ENCODE measurements at regions not wholly inside any gene's neighbourhood (a gene's known extent, or its start where the extent isn't known, plus 50 kb on each side); places are given as distances from the start of the nearest gene placed in this dataset.
A peak's percentile ranks its signal among the peaks of the same experiment; 100 is the strongest.

DNA sequence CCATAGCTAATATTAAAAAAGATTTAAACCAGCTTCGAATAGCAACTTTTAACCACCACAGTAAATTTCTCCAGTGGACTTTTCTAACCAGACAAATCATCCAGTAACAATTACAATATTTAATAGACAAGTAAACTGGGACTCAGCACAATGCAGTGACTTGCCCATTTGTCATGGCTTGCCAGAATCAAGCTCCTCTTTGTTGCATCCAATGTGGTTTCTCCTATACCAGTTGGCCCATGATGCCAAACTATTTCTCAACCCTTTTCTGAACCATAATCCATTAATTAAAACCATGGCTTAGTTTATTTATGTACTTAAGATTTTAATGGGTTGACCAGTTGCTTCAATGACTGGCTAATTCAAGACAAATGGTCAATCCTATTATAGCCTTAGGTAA, 64.4 kb downstream of the DIO2 start:
- DNase-seq (ENCODE audit: low read depth, low spot score), result no peak

DNA sequence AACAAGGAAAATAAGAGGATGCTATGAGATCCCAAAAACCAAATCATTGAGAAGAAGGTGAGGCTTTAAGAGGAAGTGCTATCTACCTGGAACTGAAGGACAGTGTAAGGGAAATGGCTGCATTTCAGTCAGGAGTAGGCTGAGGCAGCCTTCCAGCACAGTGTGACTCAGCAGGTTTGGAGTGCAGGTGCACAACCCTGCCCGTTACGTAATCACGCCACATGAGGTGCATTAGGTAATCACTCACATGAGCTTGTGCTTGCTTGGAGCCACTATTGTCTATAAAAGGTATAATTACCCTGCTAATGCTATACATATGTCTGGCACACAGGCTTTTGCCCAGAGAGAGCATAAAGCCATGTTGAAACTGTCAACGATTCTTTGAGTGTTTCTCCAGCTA, 74.9 kb downstream of the DIO2 start:
- peak; percentile 11 for DNase-seq (ENCODE audit: low read depth, low spot score)

DNA sequence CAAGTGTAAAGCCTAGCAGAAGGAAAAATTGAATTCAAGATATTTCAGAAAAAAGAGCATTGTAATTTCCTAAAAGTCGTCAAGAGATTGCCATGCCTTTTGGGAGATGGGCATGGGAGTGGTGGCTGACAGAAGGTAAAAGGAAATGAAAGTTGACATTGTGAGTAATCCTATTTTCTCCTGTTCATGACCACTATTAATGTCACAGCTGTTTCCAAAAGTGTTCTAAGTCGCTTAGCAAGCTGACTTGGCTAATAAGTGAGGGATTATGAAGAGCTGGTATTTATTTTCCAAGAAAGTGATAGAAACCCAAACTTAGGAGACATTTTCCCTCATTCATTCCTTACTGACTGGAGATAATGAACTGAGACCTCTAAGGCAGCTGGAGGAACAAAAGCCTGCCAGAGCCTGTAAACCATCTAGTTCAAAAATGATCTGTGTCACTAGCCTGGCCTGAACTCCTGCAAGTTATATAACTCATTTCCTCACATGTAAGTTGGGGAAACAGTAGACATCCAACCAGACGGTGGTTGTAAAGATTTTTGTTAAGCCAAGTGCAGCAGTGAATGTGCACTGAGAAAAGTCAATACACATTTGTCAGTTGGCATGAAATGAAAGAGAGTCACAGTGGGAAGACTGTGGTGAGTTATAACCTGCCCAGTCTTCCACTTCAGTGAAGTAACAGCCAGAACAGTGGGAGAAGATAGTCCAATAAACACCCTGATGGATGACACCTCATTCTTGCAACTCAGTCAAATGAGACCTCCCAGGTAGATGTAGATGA, 75.8 kb downstream of the DIO2 start:
- peak; percentile 4 for DNase-seq (ENCODE audit: low read depth, low spot score)

DNA sequence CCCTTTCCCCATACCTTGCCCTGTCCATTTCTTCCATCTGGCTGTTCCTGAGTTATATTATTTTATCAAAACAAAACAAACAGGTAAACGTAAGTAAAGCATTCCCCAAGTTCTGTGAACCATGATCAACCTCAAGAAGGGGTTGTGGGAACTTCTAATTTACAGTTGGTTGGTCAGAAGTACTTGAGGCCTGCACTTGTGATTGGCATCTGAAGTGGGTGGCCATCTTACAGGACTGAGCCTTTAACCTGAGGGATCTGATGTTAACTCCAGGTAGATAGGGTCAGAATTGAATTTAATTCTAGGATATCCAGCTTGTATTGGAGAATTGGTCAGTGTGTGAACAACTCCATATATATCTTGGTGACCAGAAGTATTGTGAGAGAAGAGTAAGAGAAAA, 77.0 kb downstream of the DIO2 start:
- no peak for DNase-seq (ENCODE audit: low read depth, low spot score)

DNA sequence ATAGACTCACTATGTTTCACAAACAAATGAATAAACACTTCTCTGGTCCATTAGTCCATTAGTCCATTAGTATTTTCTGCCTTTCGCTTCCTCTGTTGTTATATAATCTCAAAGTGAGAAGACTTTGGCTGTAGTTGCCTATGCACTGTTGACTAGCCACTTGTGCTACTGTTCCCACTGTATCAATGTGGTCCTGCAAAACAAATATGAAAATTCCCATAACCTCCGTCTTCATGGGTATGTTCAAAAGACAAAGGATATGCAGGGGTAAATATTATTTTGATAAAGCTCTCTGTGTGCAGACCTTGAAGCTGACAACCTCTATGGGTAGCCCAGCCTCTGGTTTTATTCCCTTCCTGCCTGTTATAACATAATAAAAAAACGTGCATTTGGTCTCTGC, 77.8 kb downstream of the DIO2 start:
- no peak for DNase-seq (ENCODE audit: low read depth, low spot score)

DNA sequence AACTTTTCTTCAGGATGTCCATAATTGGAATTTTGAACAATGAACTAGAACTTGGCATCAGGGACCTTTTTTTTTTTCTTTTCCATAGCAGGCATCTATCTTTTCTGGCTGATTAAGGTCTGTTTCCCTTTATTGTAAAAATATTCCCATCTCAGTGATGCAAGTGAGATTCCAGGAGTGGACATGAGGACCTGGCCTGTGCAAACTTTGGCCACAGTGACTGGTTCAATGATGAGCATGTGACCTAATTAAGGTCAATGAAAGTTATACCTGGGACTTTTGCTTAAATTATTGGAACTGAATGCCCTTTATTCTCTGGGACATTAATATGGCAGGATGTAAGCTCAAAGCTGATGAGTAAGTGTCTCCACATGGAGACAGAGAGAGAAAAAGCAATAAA, 83.8 kb downstream of the DIO2 start:
- DNase-seq (ENCODE audit: low read depth, low spot score), result no peak

DNA sequence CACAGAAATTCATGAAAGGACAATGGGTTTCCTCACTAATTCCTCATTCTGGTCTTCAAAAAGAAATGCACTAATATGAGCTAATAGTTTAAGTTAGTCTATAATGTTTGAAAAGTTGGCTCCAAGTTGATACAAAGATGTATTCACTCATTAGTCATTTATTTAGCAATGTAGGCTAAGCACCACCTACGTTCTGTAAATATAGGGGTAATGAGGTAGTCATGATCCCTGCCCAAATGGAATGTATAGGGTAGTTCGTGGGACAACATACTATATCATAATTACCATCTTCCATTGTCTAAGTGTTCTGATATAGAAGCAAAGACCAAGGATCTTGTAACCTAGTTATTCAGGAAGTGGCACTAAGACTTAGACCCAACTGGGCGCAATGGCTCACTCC, 86.5 kb downstream of the DIO2 start:
- no peak for DNase-seq (ENCODE audit: low read depth, low spot score)

DNA sequence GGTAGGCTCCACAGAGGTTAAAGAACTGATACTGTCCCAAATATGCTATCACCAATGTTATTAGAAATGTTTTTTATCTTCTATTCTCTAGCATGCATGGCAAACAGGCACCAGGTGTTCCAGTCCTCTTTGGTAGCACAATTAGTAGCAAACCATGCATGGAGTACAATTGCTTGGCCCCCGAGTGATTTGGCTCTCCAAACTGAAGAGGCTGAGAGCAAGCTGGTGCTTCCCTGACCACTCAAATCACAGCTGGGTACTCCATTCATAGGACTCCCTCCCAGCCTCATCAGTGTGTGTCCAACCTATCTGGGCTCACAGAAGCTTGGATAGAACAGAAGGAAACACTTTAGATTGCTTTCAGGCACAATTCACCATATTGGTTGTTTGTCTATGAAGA, 93.4 kb downstream of the DIO2 start:
- DNase-seq (ENCODE audit: low read depth, low spot score), result no peak

DNA sequence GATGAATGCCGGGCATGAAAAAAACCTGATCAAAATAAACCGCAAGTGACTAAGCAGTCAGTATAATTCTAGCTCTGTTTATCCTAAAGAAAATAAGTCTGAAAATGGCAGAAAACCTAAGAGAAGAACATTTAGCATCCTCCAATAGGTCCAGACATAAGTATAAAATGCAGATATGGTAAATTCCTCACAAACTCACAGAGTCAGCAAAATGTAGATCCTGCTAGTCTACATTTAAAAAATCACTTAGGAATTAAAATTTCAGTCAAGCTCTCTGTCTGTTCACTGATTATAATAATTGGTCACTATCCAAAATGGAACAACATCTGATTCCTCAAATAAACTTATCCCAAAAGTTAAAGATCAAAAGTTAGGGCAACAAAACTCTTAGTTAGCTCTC, 95.1 kb downstream of the DIO2 start:
- DNase-seq (ENCODE audit: low read depth, low spot score), result no peak

DNA sequence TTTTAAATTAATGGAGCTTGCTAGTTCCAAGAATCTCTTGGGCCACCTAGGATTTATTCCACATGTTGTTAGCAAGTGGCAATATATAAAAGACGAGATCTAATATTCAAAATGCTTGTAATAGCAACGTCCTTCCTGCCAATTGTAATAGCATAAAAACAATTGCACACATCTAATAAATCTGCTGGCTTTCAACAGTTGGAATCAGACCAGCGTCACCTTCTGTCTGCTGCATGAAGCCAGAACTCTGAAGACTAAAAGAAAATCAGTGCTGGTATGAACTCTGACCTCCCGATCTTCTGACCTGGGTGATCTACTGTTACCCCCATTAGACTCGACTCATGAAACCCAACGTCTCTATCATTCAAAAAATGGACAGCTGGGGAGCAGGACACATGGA, 100.6 kb downstream of the DIO2 start:
- no peak for DNase-seq (ENCODE audit: low read depth, low spot score)

DNA sequence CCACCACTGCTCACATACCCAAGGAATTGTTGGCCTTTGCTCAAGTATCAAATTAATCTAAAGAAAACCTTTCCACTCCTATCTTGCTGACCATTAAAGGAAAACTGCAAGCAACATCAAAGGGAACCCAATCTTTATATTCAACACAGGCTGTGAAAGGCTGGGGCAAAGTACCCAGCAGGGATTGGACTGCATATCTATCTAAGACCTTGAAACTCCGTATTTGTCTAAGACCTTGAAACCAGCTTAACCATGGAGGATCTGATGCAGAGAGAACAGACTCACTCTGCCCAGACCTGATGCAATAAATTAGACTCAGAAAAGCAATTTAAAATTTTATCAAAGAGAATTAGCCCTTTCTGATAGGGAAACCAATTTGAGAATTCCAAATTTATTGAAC, 102.2 kb downstream of the DIO2 start:
- no peak for DNase-seq (ENCODE audit: low read depth, low spot score)

DNA sequence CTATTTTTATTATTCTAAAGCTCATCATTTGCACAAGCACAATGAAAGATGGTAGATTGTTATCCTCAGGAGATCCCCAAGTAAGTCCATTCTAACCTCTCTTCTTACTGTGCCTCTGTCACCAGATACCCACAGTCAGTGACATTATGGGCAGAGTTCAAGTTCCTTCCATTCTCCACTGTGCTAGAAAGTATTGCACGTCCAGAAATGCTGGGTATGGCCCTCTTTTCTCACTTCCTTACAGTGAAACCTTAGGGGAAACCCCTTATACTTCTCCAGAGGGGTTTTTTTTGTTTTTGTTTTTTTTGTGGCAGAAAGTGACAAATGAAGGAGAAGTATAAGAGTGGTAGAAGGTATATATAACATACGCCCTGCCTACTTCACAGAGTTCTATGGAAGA, 102.9 kb downstream of the DIO2 start:
- no peak for DNase-seq (ENCODE audit: low read depth, low spot score)

DNA sequence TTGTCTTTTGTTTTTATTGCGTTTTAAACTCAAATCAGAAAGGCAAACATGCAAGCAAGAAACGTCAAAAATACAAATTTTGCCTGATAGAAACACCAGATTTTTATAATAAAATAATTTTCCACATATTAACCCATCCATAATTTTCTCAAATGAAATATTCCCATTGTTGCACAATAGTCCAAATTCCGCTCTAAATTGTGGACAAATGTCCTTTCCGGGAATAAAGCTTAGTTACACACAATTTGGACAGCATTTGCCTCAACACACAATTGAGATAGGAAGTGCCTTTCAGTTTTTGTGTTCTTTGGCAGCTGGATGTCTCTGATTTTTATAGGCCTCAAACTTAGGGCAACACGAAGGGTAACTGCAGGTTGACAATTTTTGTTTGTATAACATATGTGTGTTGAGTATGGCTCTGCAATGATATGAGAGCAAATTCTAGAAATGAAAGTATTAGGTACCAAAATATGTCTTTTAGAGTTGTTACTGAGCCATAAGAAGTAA, 105.8 kb downstream of the DIO2 start:
- no peak for DNase-seq (ENCODE audit: low read depth, low spot score)

DNA sequence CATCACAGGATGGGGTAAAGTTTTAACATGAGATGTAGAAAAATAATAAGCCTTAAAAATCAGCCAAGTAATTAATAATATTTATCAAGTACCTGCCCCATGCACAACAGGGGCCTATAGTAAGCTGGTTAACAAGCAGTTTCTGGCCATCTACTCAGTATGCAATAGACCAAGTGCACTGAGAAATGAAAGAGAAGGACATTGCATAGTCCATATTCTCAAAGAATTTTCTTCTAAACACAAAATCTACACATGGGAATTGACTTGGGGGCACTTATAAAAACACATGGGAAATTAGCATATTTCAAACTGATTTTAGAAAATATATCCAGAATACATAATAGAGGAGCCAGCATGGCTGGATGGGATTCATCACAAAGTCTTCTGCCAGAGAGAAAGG, 109.5 kb downstream of the DIO2 start:
- no peak for DNase-seq (ENCODE audit: low read depth, low spot score)

DNA sequence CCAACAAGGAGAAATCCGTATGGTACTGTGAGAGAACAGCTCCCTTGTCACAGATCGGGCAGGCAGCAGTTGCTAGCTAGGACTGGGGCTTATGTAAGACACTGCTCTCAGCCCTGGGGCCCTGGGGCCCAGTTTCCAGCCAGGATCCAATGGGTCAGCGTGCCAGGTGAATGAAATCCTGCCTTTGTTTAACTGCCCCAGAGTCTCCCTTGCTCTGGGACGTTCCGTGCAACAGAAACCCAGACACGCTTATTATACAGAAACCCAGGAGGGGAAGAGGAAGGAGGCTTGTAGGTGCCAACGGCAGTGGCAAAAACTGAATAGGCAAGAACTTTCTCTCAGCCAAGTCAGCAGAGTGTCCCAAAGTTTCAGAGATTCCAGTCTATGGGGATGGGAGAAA, 110.6 kb downstream of the DIO2 start:
- no peak for DNase-seq (ENCODE audit: low read depth, low spot score)

DNA sequence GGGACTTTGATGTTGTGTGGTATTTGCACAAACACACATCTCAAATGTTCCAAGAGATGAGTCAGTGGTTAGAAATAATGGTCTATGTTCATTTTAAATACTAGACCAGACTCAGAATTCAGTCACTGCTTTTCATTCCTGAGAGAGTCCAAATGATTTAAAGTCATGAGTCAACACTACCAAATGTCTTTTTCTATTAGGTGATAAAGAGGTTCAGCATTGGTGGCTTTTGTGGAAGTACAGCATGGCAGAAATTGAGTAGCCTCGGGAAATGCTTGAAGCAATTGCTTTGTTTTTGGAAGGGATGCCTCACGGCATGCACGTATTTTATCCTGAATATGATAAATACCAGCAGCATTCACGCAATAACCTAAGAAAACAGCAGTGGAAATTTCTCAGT, 115.7 kb downstream of the DIO2 start:
- peak; percentile 79 for DNase-seq (ENCODE audit: low read depth, low spot score)

DNA sequence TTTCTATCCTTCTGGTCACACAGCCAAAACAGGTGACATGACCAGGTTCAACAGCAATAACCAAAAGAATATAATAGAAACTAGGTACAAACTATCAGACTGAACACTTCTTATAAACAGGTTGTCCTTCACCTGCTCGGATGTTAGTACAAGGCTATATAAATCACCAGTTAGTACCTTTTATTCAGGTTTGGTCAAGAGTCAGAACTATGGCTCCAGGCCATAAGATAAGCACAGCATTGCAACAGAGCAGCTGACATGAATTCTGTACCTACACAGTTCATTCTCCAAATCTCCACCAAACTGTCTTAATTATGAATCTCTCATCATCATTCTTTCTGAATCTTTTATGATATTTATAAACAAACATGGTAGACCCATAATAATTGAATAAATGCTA, 123.9 kb downstream of the DIO2 start:
- DNase-seq (ENCODE audit: low read depth, low spot score), result no peak

DNA sequence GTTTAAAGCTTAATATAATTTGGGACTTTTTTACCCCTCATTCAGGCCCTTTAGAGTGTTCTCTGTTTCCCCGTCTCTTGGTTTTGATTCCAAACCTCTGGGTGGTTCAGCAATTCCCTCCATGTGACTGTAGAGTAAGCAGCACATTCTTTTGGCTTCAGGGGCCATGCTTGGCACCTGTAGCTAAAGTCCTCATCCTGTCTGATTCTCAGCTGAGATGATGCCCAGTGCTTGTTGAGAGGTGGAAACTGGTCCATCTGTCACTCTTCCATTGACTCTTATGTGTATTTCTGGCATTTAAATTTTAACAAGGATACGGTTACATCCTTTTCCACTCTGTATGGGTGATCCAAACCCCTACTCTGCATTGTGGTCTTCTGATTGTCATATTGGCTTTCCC, 127.1 kb downstream of the DIO2 start:
- DNase-seq (ENCODE audit: low read depth, low spot score), result no peak

DNA sequence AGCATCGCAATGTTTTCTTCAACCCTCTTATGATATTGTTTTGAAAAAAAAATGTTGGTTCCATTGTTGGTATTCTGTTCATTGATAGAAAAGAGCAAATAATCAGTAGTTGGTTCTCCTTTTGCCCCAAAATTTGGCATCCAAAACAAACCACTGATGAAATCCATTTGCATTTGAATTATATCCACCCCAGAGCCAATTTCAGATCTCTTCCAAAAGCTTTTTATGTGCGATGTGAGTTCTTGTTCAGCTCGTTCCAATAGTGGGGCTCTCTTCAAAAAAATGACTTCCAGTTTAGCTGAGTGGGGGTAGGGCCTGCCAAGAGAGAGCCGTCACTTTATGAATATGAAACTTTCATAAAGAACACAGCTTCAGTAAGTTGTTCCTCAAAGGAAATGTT, 130.7 kb downstream of the DIO2 start:
- no peak for DNase-seq (ENCODE audit: low read depth, low spot score)

DNA sequence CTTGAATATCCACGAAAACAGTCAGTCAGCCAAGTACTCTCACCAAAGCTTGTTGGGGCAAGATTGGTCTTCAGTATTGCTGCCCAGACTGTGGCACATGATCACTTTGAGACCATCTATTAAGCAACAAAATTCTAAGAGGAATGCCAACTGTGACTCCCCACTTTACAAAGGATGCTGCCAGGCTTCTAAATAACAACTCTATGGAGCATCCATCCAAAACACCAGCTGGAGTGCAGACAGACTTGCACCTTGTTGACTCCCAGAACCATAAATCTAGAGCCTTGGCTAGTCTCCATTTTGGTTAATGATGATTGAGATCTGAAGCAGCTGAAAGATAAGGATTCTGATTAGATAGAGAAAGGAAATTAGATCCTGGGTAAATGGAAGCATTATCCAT, 132.8 kb downstream of the DIO2 start:
- DNase-seq (ENCODE audit: low read depth, low spot score), result no peak

DNA sequence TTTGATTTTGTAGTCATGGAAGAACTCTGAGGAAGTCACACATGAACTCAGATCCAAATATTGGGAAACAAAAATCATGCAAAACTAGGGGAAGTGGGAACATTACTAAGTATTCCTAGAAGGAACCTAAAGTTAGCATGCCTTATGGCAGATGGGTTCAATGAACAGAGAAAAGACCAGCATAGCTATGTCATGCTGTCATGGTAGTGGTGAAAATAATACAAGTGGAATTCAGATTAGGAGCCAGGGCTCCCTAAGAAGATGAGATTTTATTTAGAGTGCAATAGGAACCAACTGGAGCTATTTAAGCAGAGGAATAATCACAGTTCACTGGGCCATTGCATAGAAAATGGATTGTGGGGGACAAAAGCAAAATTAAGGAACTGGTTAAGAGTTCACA, 134.0 kb downstream of the DIO2 start:
- no peak for DNase-seq (ENCODE audit: low read depth, low spot score)

DNA sequence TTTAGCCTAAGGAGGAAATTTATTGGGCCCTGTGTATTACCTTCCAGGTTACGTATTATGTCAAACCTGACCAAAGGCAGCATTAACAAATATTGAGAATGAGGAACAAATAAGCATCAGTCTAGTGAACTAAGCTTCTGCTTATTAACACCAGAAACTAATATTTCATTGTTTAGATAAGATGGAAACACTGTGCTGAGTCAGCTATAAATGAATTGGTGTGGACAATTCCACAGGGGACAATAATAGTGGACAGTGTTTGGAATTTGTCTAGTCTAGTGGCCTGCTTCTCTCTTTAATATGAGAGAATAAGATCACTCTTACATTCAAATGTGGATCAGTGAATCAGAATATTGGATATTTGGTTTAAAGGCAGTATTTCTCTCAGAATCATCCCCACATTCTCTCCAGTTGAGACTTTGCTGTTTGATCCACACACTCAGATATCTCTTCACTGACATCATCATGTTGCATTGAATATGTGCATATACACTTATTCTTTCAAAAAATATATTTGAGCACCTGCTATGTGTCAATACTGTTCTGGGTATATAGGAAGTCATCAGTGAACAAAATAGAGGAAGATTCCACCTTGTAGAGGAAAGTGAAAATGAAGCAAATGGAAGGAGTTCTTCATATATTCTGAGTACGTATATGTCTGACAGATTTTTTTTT, 136.3 kb downstream of the DIO2 start:
- no peak for DNase-seq (ENCODE audit: low read depth, low spot score)

DNA sequence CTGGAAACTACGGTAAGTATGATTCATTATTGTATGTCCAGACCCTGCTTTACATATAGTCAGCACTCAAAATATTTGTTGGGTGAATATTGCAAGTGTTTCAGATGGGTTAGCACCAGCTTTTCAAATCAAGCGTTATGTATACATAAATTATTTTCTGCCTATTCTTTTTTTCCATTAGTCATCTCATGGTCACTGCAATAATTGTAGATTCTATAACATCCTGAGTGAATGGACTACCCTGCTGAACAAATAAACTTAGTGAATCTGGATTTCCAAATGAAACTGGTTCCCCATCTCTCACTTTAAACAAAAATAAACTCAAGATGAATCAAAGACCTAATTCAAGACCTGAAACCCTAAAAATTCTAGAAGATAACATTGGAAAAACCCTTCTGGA, 152.3 kb downstream of the DIO2 start:
- DNase-seq (ENCODE audit: low read depth, low spot score), result no peak

DNA sequence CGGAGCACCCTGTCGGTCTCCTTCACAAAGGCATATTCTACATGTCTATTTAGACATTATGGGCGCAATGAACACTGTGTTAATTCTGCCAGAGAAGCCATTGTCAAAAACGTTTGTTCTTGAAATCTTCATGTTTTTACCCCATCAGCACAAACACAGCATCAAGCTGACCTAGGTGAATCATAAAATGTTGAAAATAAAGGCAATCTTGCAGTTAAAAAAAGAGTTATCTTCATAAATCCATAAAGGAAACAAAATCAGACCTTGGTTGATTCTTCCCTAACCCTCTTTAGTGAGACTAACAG, 154.9 kb downstream of the DIO2 start:
- no peak for DNase-seq (ENCODE audit: low read depth, low spot score)

Measured in astrocyte of the hippocampus (primary cell).